Suprapubic skin (tissue), 4 donors: ENCODE measurements at regions not wholly inside any gene's neighbourhood (a gene's known extent, or its start where the extent isn't known, plus 50 kb on each side); places are given as distances from the start of the nearest gene placed in this dataset.

ENCODE experiments used
- EP300 ChIP-seq: sonication (generic); formaldehyde crosslinking; IDR thresholded peaks from one replicate; pipeline ENCODE4 v1.6.1; 2017; ENCODE audit warnings: antibody characterized with exemption
- POLR2AphosphoS5 ChIP-seq, 3 donors: sonication (generic); formaldehyde crosslinking; IDR thresholded peaks; one replicate each; pipeline ENCODE4 v1.6.1; 2017; ENCODE audit warnings: antibody characterized with exemption in 3 of 3
- TF ChIP-seq, protein P1 (sequence below), 2 donors: fragments of 200-600 bp in 1 of 2; fragments of 450-650 bp in 1 of 2; sonication (generic) in 1 of 2; IDR thresholded peaks; one replicate each; pipeline ENCODE4 v1.5.1; 2016 to 2019; ENCODE audit warnings: antibody characterized with exemption in 2 of 2, mild to moderate bottlenecking in 1 of 2, moderate library complexity in 1 of 2

DNA sequence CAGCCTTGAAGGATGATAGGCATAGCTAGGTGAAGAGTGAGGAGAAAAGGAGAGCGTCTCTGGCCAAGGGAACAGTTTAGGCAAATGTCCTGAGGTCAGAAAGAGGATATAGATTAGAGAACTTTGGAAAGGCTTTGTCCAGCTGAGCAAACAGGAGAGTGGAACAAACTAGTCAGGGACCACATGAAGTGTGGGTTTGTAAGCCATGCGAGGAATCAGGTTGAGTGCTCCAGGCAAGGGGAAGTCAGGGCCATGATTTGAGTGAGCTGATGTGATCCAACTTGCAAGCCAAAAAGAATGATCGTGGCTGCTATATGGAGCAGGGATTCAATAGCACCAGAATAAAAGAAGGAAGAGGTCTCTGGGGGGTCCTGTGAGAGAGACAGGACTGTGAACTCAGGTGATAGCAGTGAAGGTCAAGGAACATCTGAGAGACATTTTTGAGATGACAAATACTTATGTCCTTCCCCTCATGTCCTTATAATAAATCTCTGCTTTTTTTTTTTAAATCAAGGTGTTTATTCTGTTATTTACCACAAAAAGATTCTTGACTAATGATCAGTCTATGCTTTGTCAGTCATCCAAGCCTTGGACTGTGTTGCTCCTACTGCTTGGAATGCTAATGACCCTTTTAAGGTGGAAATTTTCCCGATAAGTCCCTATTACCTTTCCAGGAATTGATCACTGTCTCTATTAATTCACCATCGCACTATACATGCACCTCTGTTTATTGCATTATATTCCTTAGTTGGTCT lies 472.6 kb downstream of the TXNL1 start:
- TF ChIP-seq, protein P1, sequence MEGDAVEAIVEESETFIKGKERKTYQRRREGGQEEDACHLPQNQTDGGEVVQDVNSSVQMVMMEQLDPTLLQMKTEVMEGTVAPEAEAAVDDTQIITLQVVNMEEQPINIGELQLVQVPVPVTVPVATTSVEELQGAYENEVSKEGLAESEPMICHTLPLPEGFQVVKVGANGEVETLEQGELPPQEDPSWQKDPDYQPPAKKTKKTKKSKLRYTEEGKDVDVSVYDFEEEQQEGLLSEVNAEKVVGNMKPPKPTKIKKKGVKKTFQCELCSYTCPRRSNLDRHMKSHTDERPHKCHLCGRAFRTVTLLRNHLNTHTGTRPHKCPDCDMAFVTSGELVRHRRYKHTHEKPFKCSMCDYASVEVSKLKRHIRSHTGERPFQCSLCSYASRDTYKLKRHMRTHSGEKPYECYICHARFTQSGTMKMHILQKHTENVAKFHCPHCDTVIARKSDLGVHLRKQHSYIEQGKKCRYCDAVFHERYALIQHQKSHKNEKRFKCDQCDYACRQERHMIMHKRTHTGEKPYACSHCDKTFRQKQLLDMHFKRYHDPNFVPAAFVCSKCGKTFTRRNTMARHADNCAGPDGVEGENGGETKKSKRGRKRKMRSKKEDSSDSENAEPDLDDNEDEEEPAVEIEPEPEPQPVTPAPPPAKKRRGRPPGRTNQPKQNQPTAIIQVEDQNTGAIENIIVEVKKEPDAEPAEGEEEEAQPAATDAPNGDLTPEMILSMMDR (IDR thresholded peaks at IDR 0.05), result no peak
- no peak for TF ChIP-seq POLR2AphosphoS5 (IDR thresholded peaks at IDR 0.05)
- TF ChIP-seq EP300, result no peak
